ENCODE measurements at regions not wholly inside any gene's neighbourhood (a gene's known extent, or its start where the extent isn't known, plus 50 kb on each side); places are given as distances from the start of the nearest gene placed in this dataset.

GRCh38 chr9:15100571-15100970, 190.3 kb upstream of the FREM1 start:
- Histone ChIP-seq H3K4me3 (no peak overlapping the region), H3K36me3 (no peaks in the 10 kb centered on the region), H3K4me1 (peaks cover 5% of the 10 kb centered on the region), H3K27me3 (no peaks in the 10 kb centered on the region), H3K27ac (no peak overlapping the region), H3K9me3 (no peaks in the 10 kb centered on the region)
- no peak for DNase-seq (ENCODE audit: low spot score in 2 of 2)
- TF ChIP-seq POLR2AphosphoS5 (IDR thresholded peaks at IDR 0.05) (no peak), POLR2A (IDR thresholded peaks at IDR 0.05) (no peak), EP300 (IDR thresholded peaks at IDR 0.05) (no peak), CTCF (IDR thresholded peaks at IDR 0.05) (no peak)
- WGBS = 43% methylated on average over 2 of the region's 2 CpGs

- no peak for DNase-seq (ENCODE audit: low spot score in 2 of 2)
- Histone ChIP-seq H3K4me1 (peaks cover 5% of the 10 kb centered on the region), H3K9me3 (no peaks in the 10 kb centered on the region), H3K36me3 (no peaks in the 10 kb centered on the region), H3K27ac (no peak overlapping the region), H3K27me3 (no peaks in the 10 kb centered on the region), H3K4me3 (no peak overlapping the region)
- 89% methylated on average over 2 of the region's 2 CpGs for WGBS
- TF ChIP-seq POLR2A (IDR thresholded peaks at IDR 0.05) (no peak), CTCF (IDR thresholded peaks at IDR 0.05) (no peak), POLR2AphosphoS5 (IDR thresholded peaks at IDR 0.05) (no peak)
These were observed 186.7 kb upstream of the FREM1 start for GRCh38 chr9:15096972-15097371.

- H3K4me3 ChIP-seq = no peak overlapping the region
- no peak for DNase-seq (ENCODE audit: low spot score in 2 of 2)
- no peaks in the 10 kb centered on the region for H3K9me3 ChIP-seq
- no peaks in the 10 kb centered on the region for H3K27me3 ChIP-seq
- TF ChIP-seq CTCF (IDR thresholded peaks at IDR 0.05) = no peak
- TF ChIP-seq POLR2AphosphoS5 (IDR thresholded peaks at IDR 0.05) = no peak
- no peak for TF ChIP-seq EP300 (IDR thresholded peaks at IDR 0.05)
- no peak for TF ChIP-seq POLR2A (IDR thresholded peaks at IDR 0.05)
- WGBS = 68% methylated on average over 3 of the region's 3 CpGs
- no peaks in the 10 kb centered on the region for H3K4me1 ChIP-seq
- H3K36me3 ChIP-seq = no peaks in the 10 kb centered on the region
- H3K27ac ChIP-seq = no peak overlapping the region
These were observed 176.6 kb upstream of the FREM1 start for GRCh38 chr9:15086778-15087324.

- H3K4me1 ChIP-seq = no peaks in the 10 kb centered on the region
- WGBS = 66% methylated on average over 6 of the region's 6 CpGs
- H3K9me3 ChIP-seq = no peaks in the 10 kb centered on the region
- DNase-seq (ENCODE audit: low spot score in 2 of 2) = no peak
- no peaks in the 10 kb centered on the region for H3K27me3 ChIP-seq
- H3K27ac ChIP-seq = no peak overlapping the region
- no peak for TF ChIP-seq CTCF (IDR thresholded peaks at IDR 0.05)
- no peak for TF ChIP-seq POLR2AphosphoS5 (IDR thresholded peaks at IDR 0.05)
- TF ChIP-seq POLR2A (IDR thresholded peaks at IDR 0.05) = no peak
- no peak for TF ChIP-seq EP300 (IDR thresholded peaks at IDR 0.05)
- no peak overlapping the region for H3K4me3 ChIP-seq
- H3K36me3 ChIP-seq = no peaks in the 10 kb centered on the region
These were observed 176.0 kb upstream of the FREM1 start for GRCh38 chr9:15086156-15086763.

- TF ChIP-seq POLR2AphosphoS5 (IDR thresholded peaks at IDR 0.05) (no peak), POLR2A (IDR thresholded peaks at IDR 0.05) (no peak), CTCF (IDR thresholded peaks at IDR 0.05) (no peak), EP300 (IDR thresholded peaks at IDR 0.05) (no peak)
- Histone ChIP-seq H3K27ac (no peak overlapping the region), H3K9me3 (no peaks in the 10 kb centered on the region), H3K4me3 (no peak overlapping the region), H3K36me3 (no peaks in the 10 kb centered on the region), H3K4me1 (no peaks in the 10 kb centered on the region), H3K27me3 (no peaks in the 10 kb centered on the region)
- no peak for DNase-seq (ENCODE audit: low spot score in 2 of 2)
- 81% methylated on average over 4 of the region's 4 CpGs for WGBS
These were observed 171.0 kb upstream of the FREM1 start for GRCh38 chr9:15081021-15081753.
